Lung microvascular endothelial cell (primary cell): ENCODE measurements at regions not wholly inside any gene's neighbourhood (a gene's known extent, or its start where the extent isn't known, plus 50 kb on each side); places are given as distances from the start of the nearest gene placed in this dataset.

Experiments
- DNase-seq, 2 donors: peaks; one replicate each; pipeline versions ENCODE4 v3.0.0 to v3.0.0-alpha.2; 2010; ENCODE audit warnings: low read depth in 2 of 2

- no peak for DNase-seq
These were observed 182.1 kb upstream of the TET2 start for GRCh38 chr4:104964410-104965175.

DNA sequence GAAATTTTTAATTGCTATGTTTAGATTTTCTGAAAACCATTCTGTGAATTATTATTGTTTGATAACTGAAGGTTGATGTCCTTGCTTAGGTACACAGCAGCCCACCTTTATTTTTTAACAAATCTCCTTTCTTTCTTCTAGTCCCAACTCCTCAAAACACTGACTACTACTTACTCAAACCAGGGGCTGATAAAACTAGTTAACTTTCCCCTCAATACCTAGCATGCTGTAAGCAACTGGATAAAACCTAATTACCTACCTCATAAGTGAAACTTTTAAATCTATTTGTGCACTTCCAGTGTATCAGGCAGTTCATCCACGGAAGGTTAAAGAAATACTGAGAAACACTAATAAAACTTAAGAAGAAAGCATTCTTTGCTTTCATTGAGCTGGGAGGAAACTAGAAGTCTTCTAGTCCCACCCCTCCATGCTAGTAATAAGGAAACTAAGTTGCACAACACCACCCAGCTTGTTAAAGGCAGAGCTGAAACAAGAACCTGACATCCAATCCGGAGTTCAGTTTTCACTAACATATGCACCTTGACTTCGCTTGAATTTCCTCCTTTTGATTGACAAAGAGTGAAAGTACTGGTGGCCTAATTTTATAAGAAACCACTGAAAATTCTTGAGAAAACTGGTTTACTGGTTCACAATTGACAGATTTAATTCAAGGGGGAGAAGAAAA is 180.2 kb upstream of the TET2 start:
- no peak for DNase-seq

- no peak for DNase-seq
These were observed 179.7 kb upstream of the TET2 start for GRCh38 chr4:104967034-104967401.

GRCh38 chr4:104969394-104970082 is 177.1 kb upstream of the TET2 start:
- DNase-seq: no peak

- DNase-seq: no peak
These were observed 175.2 kb upstream of the TET2 start for GRCh38 chr4:104971462-104971861.

DNA sequence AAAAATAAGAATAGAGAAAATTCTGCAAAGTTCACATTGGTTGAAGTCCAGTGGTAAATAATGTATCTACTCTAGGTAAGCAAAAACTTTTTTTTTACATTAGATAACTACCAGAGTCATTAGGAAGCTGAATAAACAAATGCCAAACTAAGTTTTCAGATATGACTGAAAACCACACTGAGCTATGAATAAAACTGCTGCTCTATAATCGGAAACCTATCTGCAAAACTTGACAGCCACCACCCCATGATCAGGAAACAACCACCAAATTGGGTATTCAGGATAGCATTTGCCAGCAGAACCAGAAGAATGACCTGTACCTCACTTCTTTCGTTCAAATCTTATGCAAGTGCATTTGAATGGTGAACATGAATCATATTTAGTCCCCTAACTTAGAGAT is 173.0 kb upstream of the TET2 start:
- no peak for DNase-seq

DNA sequence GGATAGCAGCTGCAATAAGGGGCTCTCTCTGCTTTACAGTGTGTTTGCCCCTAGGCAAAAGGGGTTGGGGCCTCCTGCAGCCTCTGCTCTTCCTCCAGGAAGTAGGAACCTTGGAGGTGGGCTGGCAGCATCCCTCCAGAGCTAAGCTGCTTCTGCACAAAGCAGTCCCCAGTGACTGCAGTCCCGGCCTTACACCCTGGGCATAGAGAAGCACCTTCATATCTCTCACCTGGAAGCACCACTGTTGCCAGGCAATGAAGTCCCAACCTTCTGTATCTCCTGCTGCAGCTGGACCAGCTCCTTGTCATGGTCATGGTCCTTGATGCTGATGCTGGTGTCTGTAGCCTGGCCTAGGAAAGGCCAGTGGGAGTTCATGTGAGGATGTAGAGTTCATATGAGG is 171.1 kb upstream of the TET2 start:
- DNase-seq: no peak

GRCh38 chr4:104976262-104976661 is 170.4 kb upstream of the TET2 start:
- DNase-seq: no peak

- DNase-seq: no peak
These were observed 167.5 kb upstream of the TET2 start for GRCh38 chr4:104979083-104979760.

- DNase-seq: no peak
These were observed 163.0 kb upstream of the TET2 start for GRCh38 chr4:104983615-104984179.

GRCh38 chr4:104986306-104986705 is 160.4 kb upstream of the TET2 start:
- DNase-seq: no peak

GRCh38 chr4:104989371-104989770 is 157.3 kb upstream of the TET2 start:
- peak in 1 of 2 donors; percentile 25 for DNase-seq

GRCh38 chr4:105002278-105002677 is 144.4 kb upstream of the TET2 start:
- DNase-seq: peak in 1 of 2 donors; percentile 1

DNA sequence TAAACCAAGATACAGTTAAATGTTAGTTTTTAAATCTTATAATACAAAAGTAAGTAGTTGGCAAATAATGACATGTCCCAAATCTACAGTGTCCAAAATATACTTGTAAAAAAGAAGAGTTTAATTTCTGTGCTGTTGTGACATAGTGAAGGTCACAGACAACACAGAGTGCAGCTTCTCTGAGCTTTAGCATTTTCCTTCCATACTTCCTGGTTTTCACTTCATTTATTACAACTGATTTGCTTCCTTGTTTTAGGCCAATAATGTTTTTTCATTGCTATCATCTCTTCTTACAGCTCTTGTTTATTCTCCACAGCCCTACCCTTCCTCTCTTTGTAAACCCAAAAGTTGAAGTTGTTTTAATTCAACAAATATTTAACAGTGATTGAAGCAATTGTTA is 132.4 kb upstream of the TET2 start:
- no peak for DNase-seq

- DNase-seq: no peak
These were observed 132.0 kb upstream of the TET2 start for GRCh38 chr4:105014635-105015034.

DNA sequence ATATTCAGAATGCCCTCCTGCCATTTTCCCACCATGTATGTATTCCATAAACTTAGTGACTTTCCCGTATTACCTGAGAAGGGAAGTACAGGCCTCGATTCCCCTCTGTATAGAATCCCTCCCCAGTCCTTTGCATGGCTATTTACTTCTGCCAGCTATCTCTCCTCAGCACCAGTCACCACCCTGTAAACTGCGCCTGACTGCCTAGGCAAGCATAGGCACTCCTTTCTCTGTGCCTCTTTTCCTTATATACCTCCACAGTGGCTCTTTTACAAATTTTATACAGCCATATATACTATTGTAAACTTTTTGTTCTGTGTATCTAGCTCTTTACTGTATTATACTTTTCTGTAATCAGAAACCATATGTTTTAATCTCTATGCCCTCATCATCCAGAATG is 130.9 kb upstream of the TET2 start:
- no peak for DNase-seq

DNA sequence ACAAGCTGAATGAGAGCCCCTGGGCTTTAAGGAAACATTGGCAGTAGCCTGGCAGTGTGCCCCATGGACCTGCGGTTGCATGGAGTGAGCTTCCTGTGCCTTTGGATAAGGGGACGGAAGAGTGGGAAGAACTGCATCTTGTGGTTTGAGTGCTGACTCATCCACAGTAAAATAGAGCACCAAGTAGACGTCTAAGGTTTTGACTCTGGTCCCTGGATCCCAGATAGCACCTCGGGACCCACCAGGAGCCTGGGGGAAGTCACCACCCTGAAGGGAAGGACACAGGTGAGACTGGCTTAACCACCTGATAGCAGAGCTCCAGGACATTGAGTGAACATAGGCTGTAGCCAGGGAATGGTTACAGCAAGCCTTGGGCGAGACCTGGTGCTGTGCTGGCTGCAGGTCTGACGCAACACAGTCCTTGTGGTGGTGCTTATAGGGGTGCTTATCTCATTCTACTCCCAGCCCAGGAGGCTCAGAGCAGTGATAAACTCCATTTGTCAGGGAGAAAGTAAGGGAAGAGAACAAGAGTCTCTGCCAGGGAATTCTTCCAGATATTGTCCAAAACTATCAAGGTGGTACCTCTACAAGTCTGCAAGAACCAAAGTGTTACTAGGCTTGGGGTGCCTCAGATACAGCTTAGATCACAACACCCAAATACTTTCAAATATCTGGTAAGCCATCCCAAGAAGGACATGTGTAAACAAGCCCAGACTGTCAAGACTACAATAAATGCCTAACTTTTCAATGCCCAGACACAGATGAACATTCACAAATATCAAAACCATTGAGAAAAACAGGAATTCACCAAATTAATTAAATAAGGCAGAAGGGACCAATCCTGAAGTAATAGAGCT is 123.6 kb upstream of the TET2 start:
- DNase-seq: peak in 1 of 2 donors; percentile 14

DNA sequence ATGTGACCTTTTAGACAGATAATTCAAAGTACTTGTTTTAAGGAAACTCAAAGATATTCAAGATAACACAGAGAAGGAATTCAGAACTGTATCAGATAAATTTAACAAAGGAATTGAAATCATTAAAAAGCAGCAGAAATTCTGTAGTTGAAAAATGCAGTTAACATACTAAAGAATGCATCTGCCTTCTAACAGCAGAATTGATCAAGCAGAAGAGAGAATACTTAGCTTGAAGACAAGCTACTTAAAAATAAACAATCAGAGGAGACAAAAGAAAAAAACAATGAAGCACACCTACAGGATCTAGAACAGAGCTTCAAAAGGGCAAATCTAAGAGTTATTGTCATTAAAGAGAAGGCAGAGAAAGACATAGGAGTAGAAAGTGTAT is 123.0 kb upstream of the TET2 start:
- DNase-seq: no peak

DNA sequence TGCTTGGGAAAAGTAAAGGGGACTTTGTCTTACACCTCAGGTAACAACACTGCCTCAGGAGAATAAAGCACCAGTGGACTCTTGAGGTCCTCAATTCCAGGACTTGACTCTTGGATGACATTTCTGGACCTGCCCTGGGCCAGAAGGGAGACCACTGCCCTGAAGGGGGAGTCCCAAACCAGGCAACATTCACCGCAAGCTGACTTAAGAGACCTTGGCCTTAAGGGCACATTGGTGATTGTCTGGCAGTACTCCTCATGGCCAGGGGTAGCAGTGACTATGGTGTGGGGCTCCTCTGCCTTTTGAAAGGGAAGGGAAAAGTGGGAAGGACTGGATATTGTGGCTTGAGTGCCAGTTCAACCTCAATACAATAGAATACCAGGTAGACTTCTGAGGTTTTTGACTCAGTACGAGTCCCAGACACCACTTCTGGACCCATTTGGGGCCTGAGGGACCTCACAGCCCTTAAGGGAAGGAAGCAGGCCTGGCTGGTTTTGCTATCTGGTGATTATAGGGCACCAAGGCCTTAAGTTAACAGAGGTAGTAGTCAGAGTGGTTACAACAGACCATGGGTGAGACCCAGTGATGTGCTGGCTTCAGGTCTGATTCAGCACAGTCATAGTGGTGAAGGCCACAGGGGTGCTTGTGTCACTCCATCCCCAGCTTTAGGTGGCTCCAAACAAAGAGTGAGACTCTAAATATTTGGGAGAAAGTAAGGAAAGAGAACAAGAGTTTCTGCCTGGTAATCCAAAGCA is 121.2 kb upstream of the TET2 start:
- DNase-seq: no peak

- no peak for DNase-seq
These were observed 109.7 kb upstream of the TET2 start for GRCh38 chr4:105036991-105037390.
